GM23338 (cell line): ENCODE measurements at regions not wholly inside any gene's neighbourhood (a gene's known extent, or its start where the extent isn't known, plus 50 kb on each side); places are given as distances from the start of the nearest gene placed in this dataset.

Source experiments
- ATAC-seq: fragments of 200-7000 bp; cut with Tn5 transposase; 3 replicates; pipeline ENCODE4 v1.9.1; 2020
- DNase-seq: peaks from one replicate; pipeline ENCODE4 v3.0.0-alpha.2; 2015; ENCODE audit warnings: low spot score
- H2AFZ ChIP-seq: fragments of 200-600 bp; sonication (generic); 2 replicates; pipeline ENCODE4 v1.8.0; 2016; ENCODE audit warnings: antibody characterized with exemption, mild to moderate bottlenecking, moderate library complexity
- H3F3A ChIP-seq: fragments of 200-600 bp; sonication (generic); replicated peaks from 2 replicates; pipeline ENCODE4 v1.8.0; 2017; ENCODE audit warnings: antibody characterized with exemption, mixed run types, low read depth
- H3K27ac ChIP-seq: fragments of 200-600 bp; sonication (generic); 2 replicates; pipeline ENCODE4 v1.6.1; 2016; ENCODE audit warnings: low read depth
- H3K27me3 ChIP-seq: fragments of 200-600 bp; sonication (generic); 2 replicates; pipeline ENCODE4 v1.8.0; 2016; ENCODE audit warnings: mild to moderate bottlenecking, mixed run types, moderate library complexity; ENCODE audit not compliant: insufficient read depth
- H3K36me3 ChIP-seq: fragments of 200-600 bp; sonication (generic); 2 replicates; pipeline ENCODE4 v1.8.0; 2016; ENCODE audit warnings: mild to moderate bottlenecking; ENCODE audit not compliant: insufficient read depth
- H3K4me1 ChIP-seq: fragments of 200-600 bp; sonication (generic); 2 replicates; pipeline ENCODE4 v1.8.0; 2016; ENCODE audit warnings: mild to moderate bottlenecking, moderate library complexity; ENCODE audit not compliant: insufficient read depth
- H3K4me2 ChIP-seq: fragments of 200-600 bp; sonication (generic); 2 replicates; pipeline ENCODE4 v1.7.1; 2017; ENCODE audit warnings: mixed run types
- H3K4me3 ChIP-seq: fragments of 200-600 bp; sonication (generic); 2 replicates; pipeline ENCODE4 v1.6.1; 2016; ENCODE audit warnings: mixed run types
- H3K79me2 ChIP-seq: fragments of 200-600 bp; sonication (generic); replicated peaks from 2 replicates; pipeline ENCODE4 v1.8.0; 2017; ENCODE audit warnings: mild to moderate bottlenecking; ENCODE audit not compliant: insufficient read depth
- H3K9me2 ChIP-seq: fragments of 200-600 bp; sonication (generic); 2 replicates; pipeline ENCODE4 v1.8.0; 2017; ENCODE audit not compliant: insufficient read depth
- H4K20me1 ChIP-seq: fragments of 200-600 bp; sonication (generic); replicated peaks from 2 replicates; pipeline ENCODE4 v1.8.0; 2017; ENCODE audit warnings: mild to moderate bottlenecking; ENCODE audit not compliant: insufficient read depth
- H3K27ac Mint-ChIP-seq: 2 replicates; pipeline ENCODE4 v1.8.0; 2020; ENCODE audit warnings: inconsistent platforms, mild to moderate bottlenecking, moderate library complexity, mixed read lengths
- H3K27me3 Mint-ChIP-seq: 3 replicates; pipeline ENCODE4 v1.8.0; 2022; ENCODE audit warnings: low read depth, mild to moderate bottlenecking, moderate library complexity, mixed read lengths, inconsistent platforms; ENCODE audit not compliant: insufficient read depth, poor library complexity
- H3K36me3 Mint-ChIP-seq: 3 replicates; pipeline ENCODE4 v1.8.0; 2021; ENCODE audit warnings: low read depth, mild to moderate bottlenecking, inconsistent platforms, moderate library complexity, mixed read lengths
- H3K4me1 Mint-ChIP-seq: 3 replicates; pipeline ENCODE4 v1.8.0; 2020; ENCODE audit warnings: mild to moderate bottlenecking, inconsistent platforms, mixed read lengths
- H3K4me3 Mint-ChIP-seq: 3 replicates; pipeline ENCODE4 v1.8.0; 2021; ENCODE audit warnings: moderate library complexity, mild to moderate bottlenecking, inconsistent platforms, mixed read lengths
- H3K9me3 Mint-ChIP-seq: 3 replicates; pipeline ENCODE4 v1.8.0; 2020; ENCODE audit warnings: moderate library complexity, mild to moderate bottlenecking, inconsistent platforms, mixed read lengths
- CREB1 ChIP-seq: fragments of 250-450 bp; sonication (Bioruptor Pico); IDR thresholded peaks from 2 replicates; pipeline ENCODE4 v1.5.0; 2020; ENCODE audit warnings: low read depth, mild to moderate bottlenecking, moderate library complexity
- CTCF ChIP-seq, 2 experiments: fragments of 200-600 bp in 1 of 2; sonication (generic) in 1 of 2; conservative IDR thresholded peaks; 2 replicates each; pipeline versions ENCODE4 v1.5.1 to v1.6.1; 2016 to 2017; ENCODE audit warnings: antibody characterized with exemption in 2 of 2, low read depth in 2 of 2, mild to moderate bottlenecking in 2 of 2, moderate library complexity in 1 of 2
- EZH2phosphoT487 ChIP-seq: fragments of 200-600 bp; sonication (generic); IDR thresholded peaks from one replicate; pipeline ENCODE4 v1.8.1; 2018; ENCODE audit warnings: antibody characterized with exemption; ENCODE audit not compliant: unreplicated experiment
- JUNB ChIP-seq: IDR thresholded peaks from one replicate; pipeline ENCODE4 v1.6.1; 2016; ENCODE audit warnings: antibody characterized with exemption; ENCODE audit not compliant: unreplicated experiment
- NANOG ChIP-seq: IDR thresholded peaks from 2 replicates; pipeline ENCODE4 v1.6.1; 2016; ENCODE audit warnings: antibody characterized with exemption, borderline replicate concordance
- POLR2AphosphoS5 ChIP-seq: IDR thresholded peaks from 2 replicates; pipeline ENCODE4 v1.6.1; 2016; ENCODE audit warnings: antibody characterized with exemption, low read depth
- STAT1 ChIP-seq: IDR thresholded peaks from one replicate; pipeline ENCODE4 v1.6.1; 2016; ENCODE audit warnings: antibody characterized with exemption; ENCODE audit not compliant: unreplicated experiment
- ZNF114 ChIP-seq: fragments of 250-450 bp; sonication (Bioruptor Pico); IDR thresholded peaks from 2 replicates; pipeline ENCODE4 v1.5.0; 2020; ENCODE audit warnings: mild to moderate bottlenecking, moderate library complexity
- ZNF331 ChIP-seq: fragments of 250-450 bp; sonication (Bioruptor Pico); IDR thresholded peaks from 2 replicates; pipeline ENCODE4 v1.5.0; 2020; ENCODE audit warnings: low read depth, mild to moderate bottlenecking, moderate library complexity
- ZNF462 ChIP-seq: fragments of 250-450 bp; sonication (Bioruptor Pico); IDR thresholded peaks from 2 replicates; pipeline ENCODE4 v1.5.0; 2020; ENCODE audit warnings: mild to moderate bottlenecking, moderate library complexity

- Histone ChIP-seq H3K4me2 (no peak overlapping the region), H3K36me3 (no peaks in the 10 kb centered on the region), H3K27ac (no peak overlapping the region), H3K9me2 (0 out of 2 replicates have a peak, but pooled peaks cover 3% of the 10 kb centered on the region), H3K27me3 (0 out of 2 replicates have a peak, but pooled peaks cover 8% of the 10 kb centered on the region), H2AFZ (no peak overlapping the region), H3K4me3 (no peak overlapping the region), H3K79me2 (no peaks in the 10 kb centered on the region), H4K20me1 (no peaks in the 10 kb centered on the region), H3K4me1 (peaks cover 26% of the 10 kb centered on the region), H3F3A (no peaks in the 10 kb centered on the region; the same call in 1 of the 2 replicates)
- Mint-ChIP-seq H3K9me3 (no peaks in the 10 kb centered on the region), H3K4me1 (peaks cover 27% of the 10 kb centered on the region), H3K27me3 (peaks cover 5% of the 10 kb centered on the region), H3K4me3 (no peak overlapping the region), H3K27ac (no peak overlapping the region), H3K36me3 (no peaks in the 10 kb centered on the region)
- ATAC-seq (no peak), DNase-seq (no peak)
- TF ChIP-seq ZNF114 (CRISPR knock-in tag) = no peak
- TF ChIP-seq CREB1 (CRISPR knock-in tag) = no peak
These were observed 103.7 kb upstream of the MAML3 start for GRCh38 chr4:140257461-140258305.

GRCh38 chr4:140256941-140257340 is 103.0 kb upstream of the MAML3 start:
- peaks cover 10% of the 10 kb centered on the region for H3K27me3 Mint-ChIP-seq
- H3K4me3 ChIP-seq = no peak overlapping the region
- H3K79me2 ChIP-seq = no peaks in the 10 kb centered on the region
- TF ChIP-seq POLR2AphosphoS5 (no peak), ZNF114 (CRISPR knock-in tag) (no peak), JUNB (no peak), ZNF331 (CRISPR knock-in tag) (no peak), CTCF (conservative IDR thresholded peaks at IDR 0.05; ENCODE audit: low read depth in 2 of 2) (no peak), CREB1 (CRISPR knock-in tag) (no peak), NANOG (no peak), ZNF462 (no peak), EZH2phosphoT487 (no peak), STAT1 (no peak)

More at GRCh38 chr4:140256941-140257340, 103.0 kb upstream of the MAML3 start:
- Histone ChIP-seq H3K9me2 (0 out of 2 replicates have a peak, but pooled peaks cover 3% of the 10 kb centered on the region), H3K27me3 (peaks cover 12% of the 10 kb centered on the region), H3K4me1 (peaks cover 30% of the 10 kb centered on the region), H2AFZ (no peak overlapping the region), H3K27ac (no peak overlapping the region), H3F3A (no peaks in the 10 kb centered on the region; the same call in 1 of the 2 replicates), H3K4me2 (no peak overlapping the region), H4K20me1 (no peaks in the 10 kb centered on the region), H3K36me3 (no peaks in the 10 kb centered on the region)
- Mint-ChIP-seq H3K36me3 (no peaks in the 10 kb centered on the region), H3K27ac (no peak overlapping the region), H3K4me3 (no peak overlapping the region), H3K4me1 (peaks cover 29% of the 10 kb centered on the region), H3K9me3 (no peaks in the 10 kb centered on the region)
- DNase-seq = no peak
- ATAC-seq = no peak
